Loucy (cell line): ENCODE measurements at regions not wholly inside any gene's neighbourhood (a gene's known extent, or its start where the extent isn't known, plus 50 kb on each side); places are given as distances from the start of the nearest gene placed in this dataset.

ENCODE experiments used
- H2AFZ ChIP-seq: fragments of 200-600 bp; sonication (generic); 2 replicates; pipeline ENCODE4 v1.6.0; 2016; ENCODE audit warnings: antibody characterized with exemption, mild to moderate bottlenecking, low read length, moderate library complexity
- H3F3A ChIP-seq: fragments of 200-600 bp; 2 replicates; pipeline ENCODE4 v1.6.0; 2016; ENCODE audit warnings: antibody characterized with exemption, low read depth, mild to moderate bottlenecking
- H3K27me3 ChIP-seq: fragments of 200-600 bp; sonication (generic); 2 replicates; pipeline ENCODE4 v1.6.1; 2014; ENCODE audit warnings: low read length, mild to moderate bottlenecking; ENCODE audit not compliant: insufficient read depth, poor library complexity, severe bottlenecking
- H3K36me3 ChIP-seq: fragments of 200-600 bp; sonication (generic); 2 replicates; pipeline ENCODE4 v1.6.1; 2016; ENCODE audit warnings: low read length; ENCODE audit not compliant: insufficient read depth
- H3K4me1 ChIP-seq: fragments of 200-600 bp; sonication (generic); 2 replicates; pipeline ENCODE4 v1.5.1; 2014; ENCODE audit warnings: low read length, mild to moderate bottlenecking; ENCODE audit not compliant: insufficient read depth, poor library complexity, severe bottlenecking
- H3K4me2 ChIP-seq: fragments of 200-600 bp; sonication (generic); 2 replicates; pipeline ENCODE4 v1.6.0; 2014; ENCODE audit warnings: antibody characterized with exemption, low read length, low read depth, mild to moderate bottlenecking; ENCODE audit not compliant: poor library complexity, severe bottlenecking
- H3K4me3 ChIP-seq: fragments of 200-600 bp; sonication (generic); 2 replicates; pipeline ENCODE4 v1.5.1; 2014; ENCODE audit warnings: low read length, mild to moderate bottlenecking, mixed read lengths; ENCODE audit not compliant: poor library complexity, severe bottlenecking
- H3K79me2 ChIP-seq: fragments of 200-600 bp; sonication (generic); 2 replicates; pipeline ENCODE4 v1.6.1; 2014; ENCODE audit warnings: low read length; ENCODE audit not compliant: insufficient read depth
- H3K9ac ChIP-seq: fragments of 200-600 bp; sonication (generic); 2 replicates; pipeline ENCODE4 v1.6.0; 2014; ENCODE audit warnings: mild to moderate bottlenecking, low read depth, low read length, moderate library complexity; ENCODE audit not compliant: poor library complexity, severe bottlenecking
- H3K9me2 ChIP-seq: fragments of 200-600 bp; sonication (generic); replicated peaks from 2 replicates; pipeline ENCODE4 v1.6.1; 2016; ENCODE audit warnings: low read depth, low read length, mixed read lengths
- H3K9me3 ChIP-seq: fragments of 200-600 bp; sonication (generic); 2 replicates; pipeline ENCODE4 v1.6.1; 2014; ENCODE audit warnings: mild to moderate bottlenecking, antibody characterized with exemption, low read length, low read depth; ENCODE audit not compliant: insufficient read depth
- H4K20me1 ChIP-seq: fragments of 200-600 bp; sonication (generic); 2 replicates; pipeline ENCODE4 v1.6.0; 2014; ENCODE audit warnings: antibody characterized with exemption, low read length, mild to moderate bottlenecking; ENCODE audit not compliant: insufficient read depth, poor library complexity, severe bottlenecking
- EZH2phosphoT487 ChIP-seq: fragments of 200-600 bp; IDR thresholded peaks from 2 replicates; pipeline ENCODE4 v1.6.1; 2018; ENCODE audit warnings: antibody characterized with exemption, mild to moderate bottlenecking, moderate library complexity, borderline replicate concordance
- TF ChIP-seq, protein P1 (sequence below): fragments of 200-600 bp; sonication (generic); conservative IDR thresholded peaks from 2 replicates; pipeline ENCODE4 v1.5.1; 2014; ENCODE audit warnings: mild to moderate bottlenecking, antibody characterized with exemption, low read length

DNA sequence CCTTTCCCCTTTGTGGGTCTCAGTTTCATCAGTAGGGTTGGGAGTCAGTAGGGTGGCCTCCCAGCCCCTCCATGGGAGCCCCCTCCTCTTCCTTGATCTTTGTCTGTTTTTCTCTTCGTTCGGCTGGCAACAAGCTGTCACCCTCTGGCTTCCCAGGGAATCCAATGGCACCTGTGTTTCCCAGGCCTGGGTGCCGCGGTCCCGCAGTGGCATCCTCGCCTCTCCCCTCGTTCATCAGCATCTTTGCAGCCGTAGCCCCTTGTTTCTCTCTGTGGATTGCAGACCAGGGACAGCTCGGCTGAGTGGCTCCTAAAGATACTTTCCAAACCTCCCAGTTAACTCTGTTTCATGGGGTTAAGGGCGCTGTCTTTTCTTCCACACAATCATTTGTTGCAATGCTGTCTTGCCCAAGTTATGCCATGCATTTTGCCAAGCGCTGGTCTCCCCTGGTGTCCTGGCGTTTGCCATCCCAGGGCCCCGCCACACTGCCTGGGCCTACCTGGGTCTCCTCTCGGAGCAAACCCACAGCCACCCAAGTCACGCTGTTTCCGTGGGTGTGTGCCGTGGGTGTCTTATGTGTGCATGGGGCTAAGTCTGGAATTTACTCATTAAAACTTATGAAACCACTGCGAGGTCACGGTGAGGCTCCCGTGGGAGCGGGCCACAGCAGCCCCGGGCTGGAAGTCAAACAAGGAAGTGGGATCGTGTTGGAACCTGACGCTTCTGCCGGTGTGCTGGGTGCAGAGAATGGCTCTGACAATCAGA is 189.4 kb upstream of the SHH start:
- H3K9ac ChIP-seq: no peak overlapping the region
- H4K20me1 ChIP-seq: no peaks in the 10 kb centered on the region
- H3K27me3 ChIP-seq: no peaks in the 10 kb centered on the region
- H2AFZ ChIP-seq: no peak overlapping the region
- H3K9me3 ChIP-seq: no peaks in the 10 kb centered on the region; the same call in 1 of the 2 replicates
- TF ChIP-seq, protein P1, sequence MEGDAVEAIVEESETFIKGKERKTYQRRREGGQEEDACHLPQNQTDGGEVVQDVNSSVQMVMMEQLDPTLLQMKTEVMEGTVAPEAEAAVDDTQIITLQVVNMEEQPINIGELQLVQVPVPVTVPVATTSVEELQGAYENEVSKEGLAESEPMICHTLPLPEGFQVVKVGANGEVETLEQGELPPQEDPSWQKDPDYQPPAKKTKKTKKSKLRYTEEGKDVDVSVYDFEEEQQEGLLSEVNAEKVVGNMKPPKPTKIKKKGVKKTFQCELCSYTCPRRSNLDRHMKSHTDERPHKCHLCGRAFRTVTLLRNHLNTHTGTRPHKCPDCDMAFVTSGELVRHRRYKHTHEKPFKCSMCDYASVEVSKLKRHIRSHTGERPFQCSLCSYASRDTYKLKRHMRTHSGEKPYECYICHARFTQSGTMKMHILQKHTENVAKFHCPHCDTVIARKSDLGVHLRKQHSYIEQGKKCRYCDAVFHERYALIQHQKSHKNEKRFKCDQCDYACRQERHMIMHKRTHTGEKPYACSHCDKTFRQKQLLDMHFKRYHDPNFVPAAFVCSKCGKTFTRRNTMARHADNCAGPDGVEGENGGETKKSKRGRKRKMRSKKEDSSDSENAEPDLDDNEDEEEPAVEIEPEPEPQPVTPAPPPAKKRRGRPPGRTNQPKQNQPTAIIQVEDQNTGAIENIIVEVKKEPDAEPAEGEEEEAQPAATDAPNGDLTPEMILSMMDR: no peak
- no peak for TF ChIP-seq EZH2phosphoT487
- no peaks in the 10 kb centered on the region for H3F3A ChIP-seq
- H3K9me2 ChIP-seq: no peaks in the 10 kb centered on the region
- H3K36me3 ChIP-seq: no peaks in the 10 kb centered on the region
- no peak overlapping the region for H3K4me2 ChIP-seq
- no peak overlapping the region for H3K4me3 ChIP-seq
- H3K79me2 ChIP-seq: no peaks in the 10 kb centered on the region
- H3K4me1 ChIP-seq: no peaks in the 10 kb centered on the region

DNA sequence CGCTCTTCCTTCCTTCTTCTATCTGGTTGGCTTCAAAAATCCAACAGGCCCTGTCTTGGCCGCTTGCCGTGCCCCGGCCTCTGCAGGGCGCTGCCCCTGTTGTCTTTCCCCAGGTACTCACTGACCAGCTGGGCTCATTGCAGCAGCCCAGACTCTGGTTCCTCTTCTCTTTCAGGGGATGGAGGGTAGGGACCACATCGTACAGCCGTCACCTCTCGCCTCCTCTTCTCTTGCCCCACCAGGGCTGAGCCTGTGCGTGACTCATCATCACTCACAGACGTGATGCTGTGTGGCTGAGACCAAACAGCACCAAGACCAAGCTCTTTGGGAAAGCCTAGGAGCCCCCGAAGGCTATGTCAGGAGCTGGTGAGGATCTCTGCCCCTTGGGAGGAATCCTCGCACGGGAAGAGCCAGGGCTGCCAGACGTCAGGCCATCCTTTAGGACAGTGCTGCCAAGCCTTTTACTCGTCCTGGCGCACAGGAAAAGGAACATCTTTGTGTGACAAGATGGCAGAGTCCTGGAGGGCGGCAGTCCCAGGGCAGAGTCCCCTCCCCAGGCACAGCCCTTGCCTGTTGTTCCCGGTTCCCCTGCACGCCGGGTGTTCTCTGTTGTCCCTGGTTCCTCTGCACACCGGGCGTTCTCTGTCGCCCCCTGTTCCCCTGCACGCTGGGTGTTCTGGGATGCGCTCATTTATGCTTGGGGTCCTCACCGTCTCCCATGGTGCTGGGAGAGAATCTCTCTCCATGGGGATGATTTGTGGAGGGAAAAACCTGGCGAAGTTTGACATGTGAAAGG is 188.5 kb upstream of the SHH start:
- Histone ChIP-seq H3K9me2 (no peaks in the 10 kb centered on the region), H3K79me2 (no peaks in the 10 kb centered on the region), H2AFZ (no peak overlapping the region), H3K4me1 (no peaks in the 10 kb centered on the region), H3F3A (no peaks in the 10 kb centered on the region), H3K4me3 (no peak overlapping the region), H3K27me3 (no peaks in the 10 kb centered on the region), H3K9me3 (no peaks in the 10 kb centered on the region; the same call in 1 of the 2 replicates), H3K4me2 (no peak overlapping the region), H3K9ac (no peak overlapping the region), H3K36me3 (no peaks in the 10 kb centered on the region), H4K20me1 (no peaks in the 10 kb centered on the region)
- TF ChIP-seq EZH2phosphoT487: no peak
- TF ChIP-seq, protein P1: no peak

DNA sequence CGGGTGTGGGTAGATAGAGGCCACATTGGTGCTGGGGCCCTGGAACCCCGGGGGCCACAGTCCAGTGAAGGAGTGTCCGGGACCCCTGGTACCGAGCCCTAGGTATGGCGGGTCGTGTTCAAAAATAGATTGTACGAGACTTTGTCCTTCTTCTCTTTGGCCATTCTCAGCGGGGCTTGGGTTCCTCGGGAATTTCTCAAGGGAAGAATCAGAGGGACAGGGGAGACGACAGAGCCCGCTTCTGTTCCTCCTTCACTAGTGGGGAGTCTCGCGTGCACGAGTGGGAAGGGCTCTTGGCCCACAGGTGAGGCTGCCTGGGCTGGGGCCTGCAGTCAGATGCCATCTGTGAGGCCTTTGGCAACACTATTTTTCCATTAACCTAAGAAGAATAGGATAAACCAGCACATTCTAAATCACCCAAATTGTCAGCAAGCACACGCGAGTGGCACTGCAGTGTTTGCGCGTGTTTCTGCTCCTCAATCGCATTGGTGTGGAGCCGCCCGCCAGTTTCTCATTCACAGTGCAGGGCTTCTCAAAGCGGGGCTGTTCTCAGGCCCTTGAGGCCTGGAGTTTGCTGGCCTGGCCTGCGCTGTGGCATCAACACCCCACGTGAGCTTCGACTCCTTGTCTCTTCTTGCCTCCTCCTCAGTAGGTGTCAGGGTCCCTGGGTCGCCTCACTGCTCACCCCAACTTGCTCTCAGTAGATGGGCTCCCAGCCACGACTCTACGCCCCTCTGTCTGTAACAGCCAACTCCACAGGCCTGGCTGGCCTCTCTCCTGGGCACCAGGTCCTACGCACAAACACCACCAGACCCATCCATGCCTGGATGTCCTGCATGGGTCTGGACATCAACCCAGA is 187.6 kb upstream of the SHH start:
- H3K4me1 ChIP-seq: no peaks in the 10 kb centered on the region
- no peaks in the 10 kb centered on the region for H3K36me3 ChIP-seq
- no peaks in the 10 kb centered on the region for H3K27me3 ChIP-seq
- no peak overlapping the region for H2AFZ ChIP-seq
- no peak overlapping the region for H3K9ac ChIP-seq
- no peaks in the 10 kb centered on the region for H3K79me2 ChIP-seq
- no peaks in the 10 kb centered on the region for H3F3A ChIP-seq
- TF ChIP-seq, protein P1: no peak
- TF ChIP-seq EZH2phosphoT487: no peak
- no peaks in the 10 kb centered on the region; the same call in 1 of the 2 replicates for H3K9me3 ChIP-seq
- H3K4me3 ChIP-seq: no peak overlapping the region
- H3K4me2 ChIP-seq: no peak overlapping the region
- no peaks in the 10 kb centered on the region for H4K20me1 ChIP-seq
- no peaks in the 10 kb centered on the region for H3K9me2 ChIP-seq
